ENCODE measurements at regions not wholly inside any gene's neighbourhood (a gene's known extent, or its start where the extent isn't known, plus 50 kb on each side); places are given as distances from the start of the nearest gene placed in this dataset.

GRCh38 chr10:33385015-33385414, 50.5 kb upstream of the NRP1 start:
- H3K4me3 ChIP-seq (ENCODE audit: severe bottlenecking), result no peak overlapping the region
- no peaks in the 10 kb centered on the region for H3K4me1 ChIP-seq (ENCODE audit: insufficient read depth, poor library complexity, severe bottlenecking)
- no peaks in the 10 kb centered on the region for H3K36me3 ChIP-seq (ENCODE audit: low read depth)
- no peaks in the 10 kb centered on the region for H3K9me3 ChIP-seq (ENCODE audit: severe bottlenecking)
- TF ChIP-seq CTCF (IDR thresholded peaks at IDR 0.05; ENCODE audit: poor library complexity, severe bottlenecking), result no peak
- DNase-seq (ENCODE audit: low spot score) (no peak), ATAC-seq (ENCODE audit: low read depth) (no peak)
- no peaks in the 10 kb centered on the region for H3K27me3 ChIP-seq (ENCODE audit: insufficient read depth, poor library complexity, severe bottlenecking)
- no peak overlapping the region for H3K27ac ChIP-seq (ENCODE audit: poor library complexity, severe bottlenecking)
